ENCODE measurements at regions not wholly inside any gene's neighbourhood (a gene's known extent, or its start where the extent isn't known, plus 50 kb on each side); places are given as distances from the start of the nearest gene placed in this dataset.

- in situ Hi-C loops (cut with MboI) = no loop called here
- Histone ChIP-seq H3K79me2 (ENCODE audit: control insufficient read depth, insufficient read depth, low read length) (no peaks in the 10 kb centered on the region), H3K27me3 (replicated peaks in 1 of 2; ENCODE audit: control insufficient read depth in 2 of 2, insufficient read depth in 2 of 2, low read length in 1 of 2) (no peaks in the 10 kb centered on the region), H3K9ac (ENCODE audit: control insufficient read depth, insufficient read depth, low read length) (no peak overlapping the region), H3K36me3 (ENCODE audit: control insufficient read depth in 2 of 2, insufficient read depth in 2 of 2, low read length in 1 of 2) (no peaks in the 10 kb centered on the region), H3K4me1 (ENCODE audit: control insufficient read depth, insufficient read depth, low read length) (peaks cover 10% of the 10 kb centered on the region), H2AFZ (ENCODE audit: control insufficient read depth, low read depth, low read length) (no peak overlapping the region), H3K9me3 (replicated peaks; ENCODE audit: control insufficient read depth, insufficient read depth, low read length) (no peaks in the 10 kb centered on the region), H3K4me2 (ENCODE audit: control insufficient read depth, insufficient read depth) (no peak overlapping the region), H3K27ac (ENCODE audit: control insufficient read depth, insufficient read depth) (no peak overlapping the region), H3K4me3 (no peak overlapping the region), H4K20me1 (ENCODE audit: control insufficient read depth, insufficient read depth) (no peaks in the 10 kb centered on the region)
- TF ChIP-seq CUX1 (IDR thresholded peaks at IDR 0.05; ENCODE audit: insufficient replicate concordance, low read depth, low read length) (no peak), PRDM15 (CRISPR knock-in tag; IDR thresholded peaks at IDR 0.05) (no peak), HCFC1 (IDR thresholded peaks at IDR 0.05; ENCODE audit: low read length) (no peak), BRCA1 (IDR thresholded peaks at IDR 0.05; ENCODE audit: low read depth, low read length) (no peak), ZNF384 (IDR thresholded peaks at IDR 0.05; ENCODE audit: borderline replicate concordance, low read depth, low read length) (no peak), IKZF2 (IDR thresholded peaks at IDR 0.05) (no peak), CBFB (IDR thresholded peaks at IDR 0.05; ENCODE audit: low read depth) (no peak), KDM1A (IDR thresholded peaks at IDR 0.05; ENCODE audit: borderline replicate concordance) (no peak)
- no peak for DNase-seq (ENCODE audit: low read depth, low spot score)
- 42% methylated on average over 15 of the region's 15 CpGs for WGBS (ENCODE audit: insufficient coverage, insufficient replicate concordance, low lambda C conversion rate, missing lambda C conversion rate)
- POLR2A ChIA-PET = interaction anchor here (0.6 to 1.2 kb wide), 3 partner anchors 11 to 236 kb away, joined by 3 read pairs; no protein-coding TSS in a partner anchor
- ATAC-seq = no peak; the same call in 2 of the 3 replicates
- no peak for FAIRE-seq
- BruUV-seq (replicated peaks) = no TSS peak
- intact Hi-C loops (cut with micrococcal nuclease; ENCODE audit: unreplicated experiment) = no loop called here
- SMC1A ChIA-PET (ENCODE audit: uncharacterized antibody, unreplicated experiment) = interaction anchor here (1.1 to 2.7 kb wide), 5 partner anchors 12 to 72 kb away, joined by 3 to 7 read pairs (median 3); no protein-coding TSS in a partner anchor
- CTCF ChIA-PET = interaction anchor here (0.8 to 2.5 kb wide), 6 partner anchors 8 to 42 kb away, joined by 3 to 8 read pairs (median 5); no protein-coding TSS in a partner anchor
- RAD21 ChIA-PET (ENCODE audit: unreplicated experiment) = interaction anchor here (0.6 to 2.2 kb wide), 3 partner anchors 12 to 1615 kb away, joined by 3 to 7 read pairs (median 4); no protein-coding TSS in a partner anchor
These were observed 78.8 kb downstream of the RMI2 start for GRCh38 chr16:11424118-11424460.

Data from GM12878 (cell line).